ENCODE measurements at regions not wholly inside any gene's neighbourhood (a gene's known extent, or its start where the extent isn't known, plus 50 kb on each side); places are given as distances from the start of the nearest gene placed in this dataset.

DNA sequence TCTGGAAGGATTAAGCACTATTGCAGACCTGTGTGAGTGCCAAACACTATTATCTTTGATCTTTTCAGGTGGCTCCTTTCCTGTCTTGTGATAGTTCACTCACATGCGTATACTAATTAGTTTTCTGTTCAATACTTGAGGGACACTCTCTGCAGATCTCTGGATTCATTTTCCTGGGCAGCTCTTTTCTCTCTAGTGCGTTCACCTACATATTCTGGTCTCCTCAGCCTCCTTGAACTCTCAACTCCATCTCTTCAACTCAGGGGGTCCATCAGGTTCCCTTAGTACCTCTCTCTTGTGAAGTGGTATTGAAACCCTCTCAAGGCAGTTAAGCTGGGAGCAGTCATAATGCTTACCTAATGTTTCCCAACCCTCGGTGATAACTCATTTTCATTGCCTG, 1218.1 kb upstream of the MAP3K7 start:
- H3K4me1 ChIP-seq: no peaks in the 10 kb centered on the region
- H3K9me3 ChIP-seq: no peaks in the 10 kb centered on the region
- intact Hi-C loops (cut with DNase I): no loop called here
- 76 to 86% (median 85%) methylated on average over 3 of the region's 3 CpGs for WGBS, 3 donors
- H3K27ac ChIP-seq: no peak overlapping the region
- no peak for ATAC-seq
- no peak overlapping the region for H3K4me3 ChIP-seq
- H3K36me3 ChIP-seq (ENCODE audit: insufficient read depth in 1 of 2, low read depth in 1 of 2): no peaks in the 10 kb centered on the region
- TF ChIP-seq, protein P1, sequence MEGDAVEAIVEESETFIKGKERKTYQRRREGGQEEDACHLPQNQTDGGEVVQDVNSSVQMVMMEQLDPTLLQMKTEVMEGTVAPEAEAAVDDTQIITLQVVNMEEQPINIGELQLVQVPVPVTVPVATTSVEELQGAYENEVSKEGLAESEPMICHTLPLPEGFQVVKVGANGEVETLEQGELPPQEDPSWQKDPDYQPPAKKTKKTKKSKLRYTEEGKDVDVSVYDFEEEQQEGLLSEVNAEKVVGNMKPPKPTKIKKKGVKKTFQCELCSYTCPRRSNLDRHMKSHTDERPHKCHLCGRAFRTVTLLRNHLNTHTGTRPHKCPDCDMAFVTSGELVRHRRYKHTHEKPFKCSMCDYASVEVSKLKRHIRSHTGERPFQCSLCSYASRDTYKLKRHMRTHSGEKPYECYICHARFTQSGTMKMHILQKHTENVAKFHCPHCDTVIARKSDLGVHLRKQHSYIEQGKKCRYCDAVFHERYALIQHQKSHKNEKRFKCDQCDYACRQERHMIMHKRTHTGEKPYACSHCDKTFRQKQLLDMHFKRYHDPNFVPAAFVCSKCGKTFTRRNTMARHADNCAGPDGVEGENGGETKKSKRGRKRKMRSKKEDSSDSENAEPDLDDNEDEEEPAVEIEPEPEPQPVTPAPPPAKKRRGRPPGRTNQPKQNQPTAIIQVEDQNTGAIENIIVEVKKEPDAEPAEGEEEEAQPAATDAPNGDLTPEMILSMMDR (IDR thresholded peaks at IDR 0.05): no peak
- H3K27me3 ChIP-seq (ENCODE audit: insufficient read depth in 3 of 3, low read length in 2 of 3): no peaks in the 10 kb centered on the region
- DNase-seq: no peak

DNA sequence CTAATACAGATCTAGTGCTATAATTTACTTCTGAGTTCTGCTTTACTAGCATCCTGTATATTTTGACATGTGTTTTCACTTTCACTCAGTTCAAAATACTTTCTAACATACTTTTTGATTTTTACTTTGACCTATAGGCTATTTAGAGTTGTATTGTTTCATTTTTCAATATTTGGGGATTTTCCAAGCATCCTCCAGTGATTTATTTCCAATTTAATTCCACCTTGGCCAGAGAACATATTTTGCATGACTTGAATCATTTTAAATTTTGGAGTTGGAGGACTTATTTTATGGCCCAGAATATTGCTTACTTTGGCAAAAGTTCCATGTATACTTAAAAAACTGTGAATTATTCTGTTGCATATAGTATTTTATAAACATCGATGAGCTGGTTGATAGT, 1215.6 kb upstream of the MAP3K7 start:
- 79 to 91% (median 88%) methylated on average over 1 of the region's 1 CpG for WGBS, 3 donors
- intact Hi-C loops (cut with DNase I): no loop called here
- DNase-seq (no peak), ATAC-seq (no peak)
- Histone ChIP-seq H3K4me3 (no peak overlapping the region), H3K27ac (no peak overlapping the region), H3K9me3 (no peaks in the 10 kb centered on the region), H3K27me3 (ENCODE audit: insufficient read depth in 3 of 3, low read length in 2 of 3) (no peaks in the 10 kb centered on the region), H3K4me1 (no peaks in the 10 kb centered on the region), H3K36me3 (ENCODE audit: insufficient read depth in 1 of 2, low read depth in 1 of 2) (no peaks in the 10 kb centered on the region)
- TF ChIP-seq, protein P1 (IDR thresholded peaks at IDR 0.05): no peak

DNA sequence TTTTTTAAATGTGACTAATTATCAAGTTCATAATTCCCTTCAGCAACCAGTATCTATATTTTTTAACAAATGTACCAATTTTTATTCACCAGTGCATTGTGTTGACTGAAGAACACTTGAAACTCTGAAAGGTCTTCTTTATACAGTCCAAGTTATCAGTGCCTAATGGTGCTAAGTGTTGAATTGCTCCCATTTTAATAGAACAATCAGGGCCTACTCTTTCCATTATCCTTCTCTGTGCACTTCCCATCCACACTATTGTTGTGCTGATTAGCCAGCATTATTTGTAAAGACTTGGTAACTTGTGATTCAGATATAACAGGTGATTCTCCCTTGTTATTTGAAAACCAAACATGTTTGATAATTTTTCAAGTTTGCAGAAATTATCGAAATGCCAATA, 1209.7 kb upstream of the MAP3K7 start:
- H3K9me3 ChIP-seq: no peaks in the 10 kb centered on the region
- DNase-seq: no peak
- no peak overlapping the region for H3K4me3 ChIP-seq
- TF ChIP-seq, protein P1 (IDR thresholded peaks at IDR 0.05): no peak
- no peaks in the 10 kb centered on the region for H3K36me3 ChIP-seq (ENCODE audit: insufficient read depth in 1 of 2, low read depth in 1 of 2)
- intact Hi-C loops (cut with DNase I): no loop called here
- no peaks in the 10 kb centered on the region for H3K27me3 ChIP-seq (ENCODE audit: insufficient read depth in 3 of 3, low read length in 2 of 3)
- WGBS, 3 donors: 86 to 92% (median 91%) methylated on average over 1 of the region's 1 CpG
- ATAC-seq: no peak
- no peak overlapping the region for H3K27ac ChIP-seq
- no peaks in the 10 kb centered on the region for H3K4me1 ChIP-seq

DNA sequence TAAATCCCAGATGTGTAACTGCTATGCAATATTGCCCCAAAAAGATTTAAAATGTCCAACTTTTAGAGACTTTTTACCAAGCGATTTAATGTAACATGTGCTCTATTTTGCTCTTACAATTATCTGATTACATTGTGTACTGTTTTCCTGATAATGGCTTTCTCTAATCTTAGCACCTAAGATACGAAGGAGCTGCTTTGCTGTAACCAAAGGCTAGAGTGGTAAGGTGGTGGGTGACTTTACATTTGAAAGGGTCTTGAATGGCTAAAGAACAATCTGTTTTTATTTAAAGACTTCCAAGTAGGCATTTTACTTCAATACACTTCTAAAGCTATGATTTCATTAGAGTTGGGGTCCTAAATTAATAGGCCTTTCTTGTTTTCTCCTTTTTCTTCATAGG, 1201.6 kb upstream of the MAP3K7 start:
- no peak for ATAC-seq
- DNase-seq: no peak
- intact Hi-C loops (cut with DNase I): no loop called here

More for the DNA sequence above, 1201.6 kb upstream of the MAP3K7 start:
- H3K9me3 ChIP-seq: no peaks in the 10 kb centered on the region
- TF ChIP-seq, protein P1 (IDR thresholded peaks at IDR 0.05): no peak
- H3K27me3 ChIP-seq (ENCODE audit: insufficient read depth in 3 of 3, low read length in 2 of 3): no peaks in the 10 kb centered on the region
- H3K27ac ChIP-seq: no peak overlapping the region
- 79 to 80% (median 79%) methylated on average over 2 of the region's 2 CpGs for WGBS, 3 donors
- no peaks in the 10 kb centered on the region for H3K36me3 ChIP-seq (ENCODE audit: insufficient read depth in 1 of 2, low read depth in 1 of 2)
- H3K4me3 ChIP-seq: no peak overlapping the region
- H3K4me1 ChIP-seq: no peaks in the 10 kb centered on the region
